ENCODE measurements at regions not wholly inside any gene's neighbourhood (a gene's known extent, or its start where the extent isn't known, plus 50 kb on each side); places are given as distances from the start of the nearest gene placed in this dataset.
"Not testable (repeated sequence)": the region's sequence is repeated elsewhere in the genome, so short reads cannot be mapped to it uniquely, and the experiment has no call there.

- no peak overlapping the region for H3K27ac Mint-ChIP-seq
- no peaks in the 10 kb centered on the region for H3K4me1 Mint-ChIP-seq
- no peaks in the 10 kb centered on the region for H3K27me3 Mint-ChIP-seq
- no peaks in the 10 kb centered on the region for H3K9me3 Mint-ChIP-seq
- no peak overlapping the region for H3K4me3 Mint-ChIP-seq
- H3K36me3 Mint-ChIP-seq, result no peaks in the 10 kb centered on the region
Observed at GRCh38 chr5:106454651-106455415, 1215.9 kb downstream of the EFNA5 start.

- no peaks in the 10 kb centered on the region for H3K4me1 Mint-ChIP-seq
Observed at GRCh38 chr5:106454050-106454449, 1216.7 kb downstream of the EFNA5 start.

GRCh38 chr5:106451998-106452397 is 1218.7 kb downstream of the EFNA5 start:
- Mint-ChIP-seq H3K9me3 (no peaks in the 10 kb centered on the region), H3K27ac (no peak overlapping the region), H3K27me3 (no peaks in the 10 kb centered on the region), H3K4me1 (peaks cover 5% of the 10 kb centered on the region), H3K36me3 (no peaks in the 10 kb centered on the region), H3K4me3 (no peak overlapping the region)

More at GRCh38 chr5:106454050-106454449, 1216.7 kb downstream of the EFNA5 start:
- Mint-ChIP-seq H3K4me3 (no peak overlapping the region), H3K9me3 (no peaks in the 10 kb centered on the region), H3K36me3 (no peaks in the 10 kb centered on the region), H3K27ac (no peak overlapping the region), H3K27me3 (no peaks in the 10 kb centered on the region)

- H3K4me1 Mint-ChIP-seq, result peaks cover 5% of the 10 kb centered on the region
- no peak overlapping the region for H3K27ac Mint-ChIP-seq
- no peaks in the 10 kb centered on the region for H3K27me3 Mint-ChIP-seq
- H3K36me3 Mint-ChIP-seq, result no peaks in the 10 kb centered on the region
- H3K4me3 Mint-ChIP-seq, result no peak overlapping the region
- no peaks in the 10 kb centered on the region for H3K9me3 Mint-ChIP-seq
Observed at GRCh38 chr5:106443746-106444145, 1227.0 kb downstream of the EFNA5 start.

GRCh38 chr5:106435185-106435584 is 1235.6 kb downstream of the EFNA5 start:
- Mint-ChIP-seq H3K4me3 (no peak overlapping the region), H3K36me3 (no peaks in the 10 kb centered on the region), H3K27me3 (no peaks in the 10 kb centered on the region), H3K4me1 (no peaks in the 10 kb centered on the region), H3K9me3 (peaks cover 5% of the 10 kb centered on the region), H3K27ac (no peak overlapping the region)

- H3K36me3 Mint-ChIP-seq, H3K4me3 Mint-ChIP-seq, H3K27me3 Mint-ChIP-seq, H3K9me3 Mint-ChIP-seq, H3K27ac Mint-ChIP-seq, H3K4me1 Mint-ChIP-seq: not testable (repeated sequence)
Observed at GRCh38 chr5:106430733-106431132, 1240.0 kb downstream of the EFNA5 start.

- Mint-ChIP-seq H3K4me3 (no peak overlapping the region), H3K4me1 (no peaks in the 10 kb centered on the region), H3K27ac (no peak overlapping the region), H3K27me3 (no peaks in the 10 kb centered on the region), H3K36me3 (no peaks in the 10 kb centered on the region), H3K9me3 (peaks cover 6% of the 10 kb centered on the region)
Observed at GRCh38 chr5:106423109-106423897, 1247.4 kb downstream of the EFNA5 start.

GRCh38 chr5:106420102-106420501 is 1250.6 kb downstream of the EFNA5 start:
- H3K36me3 Mint-ChIP-seq, result no peaks in the 10 kb centered on the region

GRCh38 chr5:106418196-106418595 is 1252.5 kb downstream of the EFNA5 start:
- no peaks in the 10 kb centered on the region for H3K27me3 Mint-ChIP-seq
- H3K4me3 Mint-ChIP-seq, result no peak overlapping the region
- H3K27ac Mint-ChIP-seq, result no peak overlapping the region
- peaks cover 8% of the 10 kb centered on the region for H3K9me3 Mint-ChIP-seq
- H3K36me3 Mint-ChIP-seq, result no peaks in the 10 kb centered on the region
- no peaks in the 10 kb centered on the region for H3K4me1 Mint-ChIP-seq

More at GRCh38 chr5:106420102-106420501, 1250.6 kb downstream of the EFNA5 start:
- H3K27me3 Mint-ChIP-seq, result no peaks in the 10 kb centered on the region
- no peak overlapping the region for H3K4me3 Mint-ChIP-seq
- no peaks in the 10 kb centered on the region for H3K4me1 Mint-ChIP-seq
- H3K27ac Mint-ChIP-seq, result no peak overlapping the region
- H3K9me3 Mint-ChIP-seq, result peaks cover 11% of the 10 kb centered on the region

GRCh38 chr5:106417566-106417965 is 1253.2 kb downstream of the EFNA5 start:
- Mint-ChIP-seq H3K27me3 (no peaks in the 10 kb centered on the region), H3K27ac (no peak overlapping the region), H3K4me3 (no peak overlapping the region), H3K4me1 (no peaks in the 10 kb centered on the region), H3K9me3 (peaks cover 8% of the 10 kb centered on the region), H3K36me3 (no peaks in the 10 kb centered on the region)

GRCh38 chr5:106417163-106417562 is 1253.6 kb downstream of the EFNA5 start:
- Mint-ChIP-seq H3K27me3 (no peaks in the 10 kb centered on the region), H3K27ac (no peak overlapping the region), H3K4me3 (no peak overlapping the region), H3K4me1 (no peaks in the 10 kb centered on the region), H3K9me3 (peaks cover 8% of the 10 kb centered on the region), H3K36me3 (no peaks in the 10 kb centered on the region)

GRCh38 chr5:106415541-106415940 is 1255.2 kb downstream of the EFNA5 start:
- H3K4me1 Mint-ChIP-seq, result no peaks in the 10 kb centered on the region
- H3K4me3 Mint-ChIP-seq, result no peak overlapping the region
- no peaks in the 10 kb centered on the region for H3K27me3 Mint-ChIP-seq
- H3K27ac Mint-ChIP-seq, result no peak overlapping the region
- H3K9me3 Mint-ChIP-seq, result peaks cover 8% of the 10 kb centered on the region
- no peaks in the 10 kb centered on the region for H3K36me3 Mint-ChIP-seq

- Mint-ChIP-seq H3K27me3 (no peaks in the 10 kb centered on the region), H3K9me3 (peaks cover 8% of the 10 kb centered on the region), H3K27ac (no peak overlapping the region), H3K36me3 (no peaks in the 10 kb centered on the region), H3K4me3 (no peak overlapping the region), H3K4me1 (no peaks in the 10 kb centered on the region)
Observed at GRCh38 chr5:106414342-106414741, 1256.4 kb downstream of the EFNA5 start.

GRCh38 chr5:106412606-106413005 is 1258.1 kb downstream of the EFNA5 start:
- Mint-ChIP-seq H3K9me3 (peaks cover 8% of the 10 kb centered on the region), H3K36me3 (no peaks in the 10 kb centered on the region), H3K27me3 (no peaks in the 10 kb centered on the region)

GRCh38 chr5:106408570-106408969 is 1262.2 kb downstream of the EFNA5 start:
- Mint-ChIP-seq H3K27me3 (no peaks in the 10 kb centered on the region), H3K4me3 (no peak overlapping the region), H3K36me3 (no peaks in the 10 kb centered on the region), H3K9me3 (no peaks in the 10 kb centered on the region), H3K27ac (no peak overlapping the region), H3K4me1 (no peaks in the 10 kb centered on the region)

More at GRCh38 chr5:106412606-106413005, 1258.1 kb downstream of the EFNA5 start:
- H3K4me1 Mint-ChIP-seq, result no peaks in the 10 kb centered on the region
- no peak overlapping the region for H3K27ac Mint-ChIP-seq
- H3K4me3 Mint-ChIP-seq, result no peak overlapping the region

GRCh38 chr5:106408141-106408540 is 1262.6 kb downstream of the EFNA5 start:
- H3K9me3 Mint-ChIP-seq, result no peaks in the 10 kb centered on the region
- no peak overlapping the region for H3K27ac Mint-ChIP-seq
- no peaks in the 10 kb centered on the region for H3K4me1 Mint-ChIP-seq
- no peaks in the 10 kb centered on the region for H3K27me3 Mint-ChIP-seq
- no peak overlapping the region for H3K4me3 Mint-ChIP-seq
- H3K36me3 Mint-ChIP-seq, result no peaks in the 10 kb centered on the region

Measured in activated naive CD4-positive, alpha-beta T cell treated with anti-CD3 and anti-CD28 coated beads, Interleukin-2, amount 50 U/mL, for 24 hours (primary cell).